ENCODE measurements at regions not wholly inside any gene's neighbourhood (a gene's known extent, or its start where the extent isn't known, plus 50 kb on each side); places are given as distances from the start of the nearest gene placed in this dataset.

DNA sequence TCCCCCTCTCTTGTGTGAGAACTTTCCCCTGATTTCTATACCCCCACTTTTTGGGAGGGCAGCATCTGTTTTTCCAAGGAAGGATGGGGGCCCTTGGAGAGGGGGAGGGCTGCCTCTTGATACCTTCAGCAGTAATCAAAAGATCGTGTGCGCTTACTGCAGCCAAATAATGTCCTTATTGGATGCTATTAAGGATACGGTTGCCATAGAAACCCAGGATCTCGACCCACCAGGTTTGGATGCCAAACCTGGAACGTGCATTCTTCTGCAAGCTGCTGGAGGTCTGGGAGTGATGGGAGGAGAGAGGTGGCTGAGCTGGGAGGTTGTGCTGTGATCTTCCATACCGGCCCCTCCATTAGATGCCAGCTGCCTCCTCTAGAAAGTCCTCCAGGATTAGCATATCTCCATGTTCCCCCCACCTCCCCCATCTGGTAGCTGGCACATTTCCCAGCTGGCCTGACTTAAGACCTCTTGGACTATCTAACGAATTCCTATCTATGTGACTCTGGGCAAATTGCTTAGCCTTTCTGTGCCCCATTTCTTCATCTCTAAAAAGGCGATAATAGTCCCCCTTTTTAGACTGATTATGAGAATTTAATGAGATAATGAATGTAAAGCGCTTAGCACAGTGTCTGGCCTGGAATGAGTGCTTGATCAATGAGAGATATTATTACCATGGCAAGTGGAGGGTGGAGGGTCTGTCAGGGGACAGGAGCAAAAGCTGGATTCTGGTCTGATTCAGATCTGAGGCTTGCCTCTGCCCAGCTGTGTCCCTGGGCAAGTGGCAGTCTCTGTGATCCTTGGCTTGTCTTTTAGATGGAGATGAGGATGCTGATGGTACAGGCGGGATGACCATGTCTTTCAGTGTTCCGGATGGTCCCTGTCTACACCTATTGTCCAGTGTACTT, 78.5 kb upstream of the PCBD1 start:
- no peak for DNase-seq (ENCODE audit: low spot score)

DNA sequence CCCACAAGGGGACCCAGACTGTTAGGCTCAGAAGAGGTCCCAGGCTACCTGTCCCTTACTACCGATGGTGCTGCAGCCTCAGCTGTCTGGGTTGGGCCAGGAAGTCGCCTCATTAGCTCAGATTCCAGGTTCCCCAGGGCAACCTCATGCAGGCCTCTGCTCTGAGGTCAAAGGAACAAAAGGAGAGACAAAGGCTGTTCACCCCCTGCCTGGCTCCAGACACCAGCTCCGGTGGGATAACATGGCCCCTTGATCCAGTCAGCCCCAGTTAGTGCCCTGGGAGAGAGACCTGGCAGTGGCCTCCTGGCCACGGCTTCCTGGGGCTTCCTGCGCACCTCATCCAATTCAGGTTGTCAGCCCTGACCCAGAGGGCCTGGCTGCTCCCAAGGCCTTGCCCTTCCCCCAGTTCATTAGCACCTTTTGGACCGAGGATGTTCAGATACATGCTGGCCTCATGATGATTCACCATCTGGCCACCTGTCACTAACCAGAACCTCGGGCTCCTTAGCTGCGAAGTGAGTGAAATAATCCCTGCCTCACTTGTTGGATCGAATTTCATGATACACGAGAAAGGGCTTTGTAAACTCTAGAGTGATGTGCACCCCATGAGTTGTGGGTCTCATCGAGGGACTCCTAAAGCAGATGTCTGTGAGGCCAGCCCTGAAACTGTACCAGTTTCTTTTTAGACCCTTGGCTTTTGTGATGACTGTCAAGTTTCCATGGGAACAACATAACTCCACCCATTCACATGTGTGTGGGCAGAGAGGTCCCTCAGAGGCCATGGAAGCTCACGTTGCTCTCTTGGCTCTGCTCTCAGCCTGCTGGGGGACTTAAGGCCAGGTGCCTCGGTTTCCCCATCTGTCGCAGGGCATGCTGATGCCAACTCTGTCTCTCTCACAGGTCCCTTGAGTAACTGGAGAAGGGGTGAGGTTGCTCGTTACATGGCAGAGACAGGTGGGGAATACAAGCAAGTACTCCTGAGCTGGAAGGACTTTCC, 79.5 kb upstream of the PCBD1 start:
- FAIRE-seq (no peak), DNase-seq (ENCODE audit: low spot score) (no peak)

More for the DNA sequence above, 78.5 kb upstream of the PCBD1 start:
- no peak for FAIRE-seq

- DNase-seq (ENCODE audit: low spot score) (no peak), FAIRE-seq (no peak)
Measured at GRCh38 chr10:70969188-70969587, 80.8 kb upstream of the PCBD1 start.

GRCh38 chr10:70970830-70971229, 82.5 kb upstream of the PCBD1 start:
- FAIRE-seq: no peak
- no peak for DNase-seq (ENCODE audit: low spot score)

GRCh38 chr10:70973275-70973674, 84.9 kb upstream of the PCBD1 start:
- DNase-seq (ENCODE audit: low spot score): no peak
- FAIRE-seq: no peak

GRCh38 chr10:70974351-70974901, 86.1 kb upstream of the PCBD1 start:
- no peak for FAIRE-seq
- no peak for DNase-seq (ENCODE audit: low spot score)

GRCh38 chr10:70974920-70975319, 86.6 kb upstream of the PCBD1 start:
- no peak for DNase-seq (ENCODE audit: low spot score)
- FAIRE-seq: no peak

DNA sequence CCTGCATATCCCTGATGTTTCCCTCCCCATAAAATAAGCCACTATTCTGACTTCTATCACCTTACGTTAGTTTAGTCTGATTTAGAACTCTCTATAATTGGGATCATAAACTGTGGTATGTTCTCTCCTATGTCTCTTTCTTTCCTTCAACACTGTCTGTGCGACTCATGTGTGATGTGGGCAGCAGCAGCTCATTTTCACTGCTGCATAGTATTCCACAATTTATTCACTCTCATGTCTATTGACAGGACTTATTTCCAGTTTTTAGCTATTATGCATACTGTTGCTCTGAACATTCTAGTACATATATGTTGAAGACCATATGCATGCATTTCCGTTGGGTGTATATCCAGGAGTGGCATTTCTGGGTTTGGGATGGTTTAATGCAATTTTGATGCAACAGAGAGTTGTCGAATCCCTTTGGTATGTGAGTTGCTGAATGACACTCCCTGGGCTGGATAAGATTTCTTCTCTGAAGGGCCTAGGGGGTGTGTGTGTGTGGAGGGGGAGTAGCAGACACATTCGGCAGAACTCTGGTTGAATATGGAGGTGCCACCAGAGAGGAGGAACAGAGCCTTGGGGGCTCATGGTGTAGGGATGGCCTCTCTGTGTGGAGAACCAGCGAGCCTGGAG, 87.8 kb upstream of the PCBD1 start:
- no peak for FAIRE-seq

GRCh38 chr10:70977625-70978024, 89.3 kb upstream of the PCBD1 start:
- FAIRE-seq (no peak), DNase-seq (ENCODE audit: low spot score) (no peak)

More for the DNA sequence above, 87.8 kb upstream of the PCBD1 start:
- no peak for DNase-seq (ENCODE audit: low spot score)

DNA sequence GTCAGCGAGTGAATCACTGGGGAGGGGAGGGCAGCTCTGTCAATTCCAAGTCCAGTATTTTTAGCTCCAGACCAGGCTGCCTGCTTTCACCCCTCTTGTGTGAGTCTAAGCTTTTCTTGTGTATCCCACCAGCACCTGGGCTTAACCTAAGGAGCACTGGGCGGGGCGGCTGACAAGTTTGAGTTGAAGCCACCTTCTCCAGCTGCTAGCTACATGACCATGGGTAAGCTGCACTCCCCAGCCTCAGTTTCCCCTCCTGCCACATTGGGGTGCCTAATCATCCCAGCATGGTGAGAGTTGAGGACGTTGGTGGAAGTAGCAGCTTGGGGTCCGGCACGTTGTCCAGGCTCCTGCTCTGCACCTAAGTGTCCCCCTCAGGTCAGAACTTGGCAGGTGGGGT, 89.8 kb upstream of the PCBD1 start:
- DNase-seq (ENCODE audit: low spot score) (no peak), FAIRE-seq (no peak)

- FAIRE-seq (no peak), DNase-seq (ENCODE audit: low spot score) (no peak)
Measured at GRCh38 chr10:70978816-70979480, 90.6 kb upstream of the PCBD1 start.

DNA sequence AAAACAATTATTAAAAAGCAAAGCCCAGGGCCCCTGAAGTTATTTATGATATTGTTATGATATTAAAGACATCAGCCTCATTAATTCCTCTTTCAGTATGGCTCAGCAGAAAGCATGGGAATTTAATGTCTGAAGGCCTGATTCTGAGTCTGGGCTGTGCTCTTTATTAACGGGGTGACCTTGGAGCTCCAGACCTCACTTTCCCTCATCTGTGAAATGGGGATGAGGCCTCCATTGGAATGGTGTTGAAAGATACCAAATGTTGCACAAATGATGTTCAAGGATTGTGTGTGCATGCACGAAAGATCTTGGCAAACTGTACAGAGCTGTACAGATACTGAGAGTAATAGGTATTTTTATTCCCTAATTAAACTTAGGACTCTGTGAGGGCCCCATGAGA, 92.3 kb upstream of the PCBD1 start:
- FAIRE-seq (no peak), DNase-seq (ENCODE audit: low spot score) (no peak)

- FAIRE-seq: no peak
- DNase-seq (ENCODE audit: low spot score): no peak
Measured at GRCh38 chr10:70981171-70981836, 92.9 kb upstream of the PCBD1 start.

DNA sequence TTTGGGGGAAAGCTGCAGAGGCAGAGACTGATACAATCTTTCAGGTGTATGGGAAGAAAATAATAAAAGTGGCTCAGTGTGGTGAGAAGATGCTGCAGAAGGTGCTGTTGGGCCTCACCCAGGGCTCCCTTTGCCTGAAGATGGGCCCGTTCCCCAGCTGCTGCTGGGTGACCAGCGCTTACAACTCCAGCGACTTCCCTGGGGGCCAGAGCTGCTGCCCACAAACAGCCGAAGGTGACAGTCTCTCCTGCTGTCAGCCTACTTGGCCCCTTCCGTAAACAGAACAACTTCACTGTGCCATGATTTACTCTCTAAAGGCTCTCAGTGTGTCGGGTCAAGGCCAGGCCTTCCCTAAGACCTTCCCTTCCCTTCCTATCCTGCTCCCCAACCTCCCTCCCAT, 93.6 kb upstream of the PCBD1 start:
- FAIRE-seq: no peak
- DNase-seq (ENCODE audit: low spot score): no peak

- DNase-seq (ENCODE audit: low spot score) (no peak), FAIRE-seq (no peak)
Measured at GRCh38 chr10:70982443-70982842, 94.1 kb upstream of the PCBD1 start.

- FAIRE-seq: no peak
Measured at GRCh38 chr10:70984986-70985722, 96.8 kb upstream of the PCBD1 start.

DNA sequence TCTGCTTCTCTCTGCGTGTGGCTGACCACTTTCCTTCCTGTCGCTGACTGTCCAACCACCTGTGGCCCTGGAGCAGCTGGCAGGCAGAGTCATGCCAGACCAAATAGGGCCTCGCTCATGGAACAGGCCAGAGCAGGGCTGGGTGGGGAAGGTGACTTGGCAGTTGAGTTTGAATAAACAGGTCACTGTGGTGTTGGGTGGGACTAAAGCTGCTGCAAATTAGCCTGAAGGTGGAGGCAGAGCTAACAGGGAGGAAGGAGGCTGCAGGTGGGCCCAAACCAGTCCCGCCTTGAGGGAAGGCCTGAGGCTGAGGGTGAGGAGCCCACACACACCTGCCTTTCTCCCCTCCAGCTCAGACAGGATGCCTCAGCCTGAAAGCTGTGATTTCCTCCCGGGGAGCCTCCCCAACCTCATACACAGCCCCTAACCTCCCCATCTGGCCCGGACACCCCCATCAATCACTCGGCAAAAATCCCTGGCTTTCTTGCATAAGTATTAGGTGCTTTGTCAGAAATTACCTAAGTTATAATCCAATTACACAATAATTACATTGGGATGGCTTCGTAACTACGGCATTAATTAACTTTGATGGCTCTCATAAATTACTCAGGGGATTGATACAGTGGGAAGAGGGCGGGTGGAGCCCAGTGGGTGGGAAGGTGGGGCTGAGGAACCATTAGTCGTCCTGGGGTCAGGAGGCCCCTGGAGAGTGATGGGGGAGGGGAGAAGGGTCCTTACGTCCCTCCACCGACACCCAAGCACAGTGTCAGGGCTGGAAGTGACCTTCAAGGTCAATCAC, 97.7 kb upstream of the PCBD1 start:
- FAIRE-seq: no peak
- DNase-seq (ENCODE audit: low spot score): no peak

More at GRCh38 chr10:70984986-70985722, 96.8 kb upstream of the PCBD1 start:
- DNase-seq (ENCODE audit: low spot score): no peak

- no peak for FAIRE-seq
- DNase-seq (ENCODE audit: low spot score): no peak
Measured at GRCh38 chr10:70986623-70986950, 98.2 kb upstream of the PCBD1 start.
